ENCODE measurements at regions not wholly inside any gene's neighbourhood (a gene's known extent, or its start where the extent isn't known, plus 50 kb on each side); places are given as distances from the start of the nearest gene placed in this dataset.

DNA sequence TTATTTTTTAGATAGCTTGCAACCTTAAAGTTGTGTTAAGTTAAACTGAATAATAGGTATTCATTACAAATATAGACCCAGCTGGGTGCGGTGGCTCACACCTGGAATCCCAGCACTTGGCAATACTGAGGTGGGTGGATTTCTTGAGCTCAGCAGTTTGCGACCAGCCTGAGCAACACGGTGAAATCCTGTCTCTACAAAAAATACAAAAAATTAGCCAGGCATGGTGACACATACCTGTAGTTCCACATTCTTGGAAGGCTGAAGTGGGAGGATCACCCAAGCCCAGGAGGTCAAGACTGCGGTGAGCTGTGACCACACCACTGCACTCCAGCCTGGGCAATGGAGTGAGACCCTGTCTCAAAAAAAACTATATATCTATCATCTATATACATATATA is 386.5 kb downstream of the PCDH17 start:
- in situ Hi-C loops (cut with HindIII; ENCODE audit: low pct_unique_long_range_greater_than_20kb, low sequenced_read_pairs), result no loop called here
- DNase-seq (ENCODE audit: low read depth), result no peak

DNA sequence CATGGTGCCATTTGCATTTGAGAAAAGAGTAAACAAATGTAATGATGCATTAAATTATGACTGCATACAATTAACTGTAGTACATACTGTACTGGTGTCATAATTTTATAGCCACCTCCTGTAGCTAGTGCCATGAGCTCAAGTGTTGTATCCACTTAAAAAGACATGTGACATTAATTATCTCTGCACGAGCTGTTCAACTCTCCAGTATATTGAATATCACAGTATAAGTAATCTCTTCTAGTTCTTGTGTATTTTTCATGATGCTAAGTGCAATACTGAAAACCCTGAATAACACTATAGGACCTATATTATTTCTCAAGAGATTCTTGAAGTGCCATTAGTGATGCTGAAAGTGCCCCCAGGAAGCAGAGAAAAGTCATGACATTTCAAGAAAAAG is 387.3 kb downstream of the PCDH17 start:
- in situ Hi-C loops (cut with HindIII; ENCODE audit: low pct_unique_long_range_greater_than_20kb, low sequenced_read_pairs), result no loop called here
- DNase-seq (ENCODE audit: low read depth), result no peak

DNA sequence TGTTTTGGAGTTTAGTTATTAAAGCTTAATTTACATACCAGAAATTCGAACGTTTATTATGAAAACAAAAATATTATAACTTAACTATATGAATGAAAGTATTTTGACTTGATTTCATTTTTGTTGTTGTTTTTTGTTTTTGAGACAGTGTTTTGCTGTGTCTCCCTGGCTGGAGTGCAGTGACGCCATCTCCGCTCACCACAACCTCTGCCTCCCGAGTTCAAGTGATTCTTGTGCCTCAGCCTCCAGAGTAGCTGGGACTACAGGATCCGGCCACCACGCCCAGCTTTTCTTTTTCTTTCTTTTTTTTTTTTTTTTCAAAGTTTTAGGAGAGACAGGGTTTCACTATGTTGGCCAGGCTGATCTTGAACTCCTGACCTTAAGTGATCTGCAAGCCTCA is 392.6 kb downstream of the PCDH17 start:
- no peak for DNase-seq (ENCODE audit: low read depth)
- in situ Hi-C loops (cut with HindIII; ENCODE audit: low pct_unique_long_range_greater_than_20kb, low sequenced_read_pairs), result no loop called here

DNA sequence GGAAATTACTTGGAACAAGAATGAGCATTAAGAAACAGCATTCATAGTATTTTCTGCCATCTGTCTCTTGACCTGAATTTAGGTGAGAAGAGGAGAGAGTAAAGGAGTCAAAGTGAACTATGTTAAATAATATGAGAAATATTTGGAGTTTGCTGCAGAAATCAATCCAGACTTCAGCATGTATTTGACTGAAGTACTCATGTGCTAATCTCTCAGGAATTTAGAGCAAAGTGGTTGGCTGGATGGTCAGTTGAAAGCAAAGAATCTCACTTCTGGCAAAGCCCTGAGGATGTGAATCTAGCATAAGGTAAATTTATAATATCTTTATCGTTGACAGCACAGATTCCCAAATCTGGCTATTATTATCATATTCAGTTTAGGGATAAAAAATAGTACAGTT is 394.3 kb downstream of the PCDH17 start:
- no peak for DNase-seq (ENCODE audit: low read depth)
- in situ Hi-C loops (cut with HindIII; ENCODE audit: low pct_unique_long_range_greater_than_20kb, low sequenced_read_pairs), result no loop called here

DNA sequence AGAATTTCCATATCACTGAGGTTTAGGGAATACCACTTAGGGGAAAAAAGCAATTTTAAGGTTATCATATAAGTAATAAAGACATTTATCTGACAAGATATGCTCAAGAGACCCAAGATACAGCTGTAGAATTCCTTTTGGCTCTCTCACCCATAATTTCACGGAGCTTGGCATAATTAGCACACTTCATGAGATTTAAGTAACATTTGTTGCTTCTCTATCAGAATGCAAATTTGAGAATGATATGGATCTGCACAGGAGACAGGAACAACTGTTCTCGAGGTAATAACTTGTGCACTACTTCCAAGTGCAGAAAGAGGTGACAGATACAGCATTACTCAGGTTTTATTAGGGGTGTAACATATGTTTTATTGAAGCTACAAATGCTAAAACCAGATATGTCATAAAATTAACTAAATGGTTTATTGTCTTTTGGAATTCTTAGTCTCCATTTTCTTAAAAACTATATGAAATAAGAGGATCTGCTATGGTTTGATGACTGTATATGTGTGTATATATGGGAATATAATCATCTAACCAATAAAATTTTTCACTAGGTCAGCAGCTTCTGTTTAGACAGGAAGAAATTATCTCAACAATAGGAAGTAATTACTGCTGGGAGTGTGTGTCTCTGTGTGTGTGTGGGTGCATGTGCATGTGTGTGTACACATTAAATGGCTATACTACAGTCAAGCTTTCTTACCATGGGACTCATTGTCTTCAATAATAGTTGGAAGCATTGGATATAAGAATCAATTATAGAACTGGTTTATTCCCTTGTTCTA is 401.3 kb downstream of the PCDH17 start:
- in situ Hi-C loops (cut with HindIII; ENCODE audit: low pct_unique_long_range_greater_than_20kb, low sequenced_read_pairs), result no loop called here
- no peak for DNase-seq (ENCODE audit: low read depth)

DNA sequence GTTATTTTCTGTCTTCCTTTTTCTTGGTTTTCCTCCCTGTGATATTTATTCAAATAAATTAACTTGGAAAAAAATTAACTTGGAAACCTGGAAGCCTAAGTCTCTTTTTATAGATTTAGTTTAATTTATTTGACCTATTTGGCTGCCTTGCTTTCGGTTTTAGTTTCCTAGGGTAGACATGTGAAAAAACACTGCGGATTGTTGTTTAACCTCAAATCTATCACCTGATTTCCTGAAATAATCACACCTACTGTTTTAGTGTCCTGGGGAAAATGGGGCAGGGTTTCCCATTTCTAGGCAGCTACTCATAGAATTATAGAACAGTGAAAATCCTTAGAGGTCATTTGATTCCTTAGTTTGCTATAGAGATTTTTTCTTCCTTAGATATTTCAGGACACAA is 412.4 kb downstream of the PCDH17 start:
- in situ Hi-C loops (cut with HindIII; ENCODE audit: low pct_unique_long_range_greater_than_20kb, low sequenced_read_pairs), result no loop called here
- DNase-seq (ENCODE audit: low read depth), result no peak

DNA sequence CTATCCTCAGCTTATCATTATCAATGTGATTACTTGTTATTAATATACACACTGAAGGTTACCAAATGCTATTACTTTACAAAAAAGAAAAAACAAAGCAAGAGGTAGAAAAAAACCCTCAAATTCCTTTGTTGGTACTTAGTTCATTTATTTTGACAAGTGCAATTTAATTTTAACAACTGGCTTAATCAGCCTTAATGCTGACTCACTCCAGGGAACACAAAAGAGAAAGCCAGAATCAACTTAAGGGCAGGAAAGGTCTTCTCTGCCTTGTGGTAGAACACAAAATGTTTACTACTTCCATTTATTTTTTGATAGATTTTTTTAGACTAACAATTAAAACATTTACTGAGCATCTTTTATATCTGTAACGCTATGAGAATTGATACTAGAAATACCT is 417.1 kb downstream of the PCDH17 start:
- no peak for DNase-seq (ENCODE audit: low read depth)
- in situ Hi-C loops (cut with HindIII; ENCODE audit: low pct_unique_long_range_greater_than_20kb, low sequenced_read_pairs), result no loop called here

DNA sequence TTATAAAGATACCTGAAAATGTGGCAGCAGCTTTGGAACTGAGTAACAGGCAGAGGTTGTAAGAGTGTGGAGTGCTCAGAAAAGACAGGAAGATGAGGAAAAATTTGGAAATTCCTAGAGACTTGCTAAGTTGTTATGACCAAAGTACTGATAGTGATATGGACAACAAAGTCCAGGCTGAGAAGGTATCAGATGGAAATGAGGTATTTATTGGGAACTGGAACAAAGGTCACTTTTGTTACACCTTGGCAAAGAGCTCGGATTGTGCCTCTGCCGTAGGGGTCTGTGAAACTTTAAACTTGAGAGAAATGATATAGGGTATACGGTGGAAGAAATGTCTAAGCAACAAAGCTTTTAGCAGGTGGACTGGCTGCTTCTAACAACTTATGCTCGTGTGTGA is 419.9 kb downstream of the PCDH17 start:
- in situ Hi-C loops (cut with HindIII; ENCODE audit: low pct_unique_long_range_greater_than_20kb, low sequenced_read_pairs), result no loop called here
- DNase-seq (ENCODE audit: low read depth), result no peak

DNA sequence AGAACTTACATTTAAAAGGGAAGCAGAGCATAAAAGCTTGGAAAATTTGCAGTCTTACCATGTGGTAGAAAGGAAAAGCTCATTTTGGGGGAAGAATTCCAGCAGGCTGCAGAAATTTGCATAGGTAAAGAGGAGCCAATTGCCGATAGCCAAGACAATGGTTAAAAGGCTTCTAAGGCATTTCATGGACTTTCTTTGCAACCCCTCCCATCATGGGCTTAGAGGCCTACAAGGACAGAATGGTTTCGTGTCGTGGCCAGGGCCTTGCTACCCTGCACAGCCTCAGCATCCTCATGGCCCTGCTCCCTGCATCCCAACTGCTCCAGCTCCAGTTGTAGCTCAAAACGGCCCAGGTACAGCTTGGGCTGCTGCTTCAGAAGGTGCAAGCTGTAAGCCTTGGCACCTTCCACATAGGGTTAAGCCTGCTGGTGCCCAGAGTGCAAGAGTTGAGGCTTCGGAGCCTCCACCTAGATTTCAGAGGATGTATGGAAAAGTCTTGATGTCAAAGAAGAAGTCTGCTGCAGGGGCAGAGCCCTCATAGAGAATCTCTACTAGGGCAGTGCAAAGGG is 420.3 kb downstream of the PCDH17 start:
- no peak for DNase-seq (ENCODE audit: low read depth)
- in situ Hi-C loops (cut with HindIII; ENCODE audit: low pct_unique_long_range_greater_than_20kb, low sequenced_read_pairs), result no loop called here

DNA sequence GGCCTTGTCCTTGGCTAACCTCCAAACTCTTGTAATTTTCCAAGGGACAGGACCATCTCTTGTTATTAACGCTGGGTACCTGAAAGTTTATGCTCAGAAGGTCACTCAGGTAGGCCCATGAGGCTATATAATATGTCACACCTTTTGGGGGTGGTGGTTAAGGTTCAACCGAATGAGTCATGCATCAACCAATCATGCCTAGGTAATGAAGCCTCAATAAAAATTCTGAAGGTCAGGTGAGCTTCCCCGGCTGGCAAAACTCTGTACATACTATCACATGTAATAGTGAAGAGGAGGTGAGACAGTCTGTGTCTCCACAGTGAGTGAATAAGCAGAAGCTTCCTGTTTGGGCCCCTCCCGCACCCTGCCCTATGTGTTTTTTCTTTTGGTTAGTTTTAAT is 424.9 kb downstream of the PCDH17 start:
- in situ Hi-C loops (cut with HindIII; ENCODE audit: low pct_unique_long_range_greater_than_20kb, low sequenced_read_pairs), result no loop called here
- no peak for DNase-seq (ENCODE audit: low read depth)

DNA sequence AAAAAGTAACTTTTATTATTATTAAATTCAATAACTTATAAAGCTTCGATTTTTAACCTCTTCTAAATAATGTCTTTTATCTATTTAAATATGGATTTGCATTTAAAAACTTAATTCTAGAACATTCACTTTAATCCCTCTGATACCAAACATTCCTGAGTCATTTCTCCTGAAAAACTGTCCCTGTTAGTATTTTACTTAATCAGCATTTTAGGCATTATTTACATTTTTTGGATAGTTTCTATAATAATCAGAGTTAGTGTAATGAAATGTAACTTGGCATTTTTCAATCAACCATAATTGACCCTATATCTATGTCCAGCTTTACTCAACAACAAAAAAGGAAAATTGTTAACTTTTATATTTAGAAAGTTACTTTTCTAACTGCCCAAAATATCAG is 428.1 kb downstream of the PCDH17 start:
- in situ Hi-C loops (cut with HindIII; ENCODE audit: low pct_unique_long_range_greater_than_20kb, low sequenced_read_pairs), result no loop called here
- DNase-seq (ENCODE audit: low read depth), result no peak

DNA sequence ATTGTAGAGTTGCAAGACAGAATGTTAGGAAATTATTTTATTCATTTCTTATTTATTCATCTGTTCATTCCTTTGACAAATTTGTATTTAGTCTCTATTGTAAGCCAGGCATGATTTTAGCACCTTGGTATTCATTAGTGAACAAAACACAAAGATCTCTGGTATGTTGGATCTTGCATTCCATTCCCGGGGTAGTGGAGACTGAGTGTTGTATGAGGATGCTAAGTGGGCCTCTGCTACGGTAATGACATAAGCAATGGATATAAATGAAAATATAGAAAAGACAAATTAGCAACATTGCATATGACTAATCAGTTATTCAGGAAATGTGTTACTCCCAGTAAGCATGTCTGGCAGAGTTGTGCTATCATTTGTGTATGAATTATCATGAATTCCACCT is 449.3 kb downstream of the PCDH17 start:
- no peak for DNase-seq (ENCODE audit: low read depth)
- in situ Hi-C loops (cut with HindIII; ENCODE audit: low pct_unique_long_range_greater_than_20kb, low sequenced_read_pairs), result no loop called here

DNA sequence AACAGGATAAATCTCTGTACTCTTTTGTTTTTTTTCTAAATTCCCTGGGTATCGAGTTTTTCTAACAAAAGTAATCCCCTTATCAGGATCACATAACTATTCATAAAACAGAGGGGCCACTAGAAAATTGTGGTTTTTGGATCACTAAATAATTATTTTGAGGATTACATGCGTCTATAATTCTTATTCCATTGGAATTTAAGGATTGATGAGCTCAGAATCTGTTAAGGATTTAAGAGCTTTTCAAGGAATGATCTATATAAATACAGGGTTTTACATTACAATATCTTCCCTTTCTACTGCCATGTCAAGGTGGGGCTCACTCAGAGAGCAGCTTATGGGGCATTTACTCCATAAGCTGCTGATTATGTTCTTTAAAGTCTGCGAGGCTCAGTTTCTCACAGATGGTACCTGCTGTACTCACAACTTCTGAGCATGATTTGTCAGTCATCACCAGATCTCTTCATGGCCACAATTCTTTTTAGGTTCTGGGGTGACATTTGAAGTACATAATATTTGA is 449.8 kb downstream of the PCDH17 start:
- DNase-seq (ENCODE audit: low read depth), result no peak
- in situ Hi-C loops (cut with HindIII; ENCODE audit: low pct_unique_long_range_greater_than_20kb, low sequenced_read_pairs), result no loop called here

DNA sequence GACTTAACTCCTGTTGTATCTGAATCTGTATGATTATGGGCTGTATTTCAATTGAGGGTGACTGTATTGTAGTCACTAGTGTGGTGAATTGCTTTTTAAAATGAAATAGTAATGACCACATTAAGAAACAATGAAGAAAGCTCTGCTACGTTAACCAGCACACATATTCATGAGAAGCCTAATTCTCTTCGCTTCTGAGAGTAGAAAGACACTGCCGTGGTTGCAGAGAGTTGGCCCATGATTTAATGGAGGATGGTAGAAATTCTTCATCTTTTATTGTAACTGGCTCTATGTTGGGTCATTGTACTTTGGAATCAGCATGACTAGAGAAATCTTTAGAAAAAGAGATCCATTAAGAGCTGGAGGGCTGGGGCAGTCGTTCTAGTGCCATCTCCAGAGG is 451.5 kb downstream of the PCDH17 start:
- in situ Hi-C loops (cut with HindIII; ENCODE audit: low pct_unique_long_range_greater_than_20kb, low sequenced_read_pairs), result no loop called here
- DNase-seq (ENCODE audit: low read depth), result no peak

DNA sequence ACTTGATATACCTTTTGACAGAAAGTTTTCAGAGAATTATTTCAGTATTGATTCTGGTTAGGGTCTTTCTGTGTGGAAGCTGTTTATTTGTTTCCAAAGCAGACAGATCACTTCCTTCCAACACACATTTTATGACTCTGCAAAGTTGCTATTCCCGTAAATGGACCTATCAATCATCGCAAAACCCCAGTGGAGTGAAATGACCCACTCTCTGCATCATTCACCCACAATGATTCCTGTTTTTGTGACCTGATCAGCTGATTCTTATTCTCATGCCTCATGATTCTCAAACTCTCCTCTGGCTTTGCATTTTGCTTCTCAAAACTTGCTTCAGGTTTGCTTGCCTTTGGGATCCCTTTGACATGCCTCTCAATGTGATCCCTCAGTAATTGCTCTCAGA is 453.7 kb downstream of the PCDH17 start:
- no peak for DNase-seq (ENCODE audit: low read depth)
- in situ Hi-C loops (cut with HindIII; ENCODE audit: low pct_unique_long_range_greater_than_20kb, low sequenced_read_pairs), result no loop called here

DNA sequence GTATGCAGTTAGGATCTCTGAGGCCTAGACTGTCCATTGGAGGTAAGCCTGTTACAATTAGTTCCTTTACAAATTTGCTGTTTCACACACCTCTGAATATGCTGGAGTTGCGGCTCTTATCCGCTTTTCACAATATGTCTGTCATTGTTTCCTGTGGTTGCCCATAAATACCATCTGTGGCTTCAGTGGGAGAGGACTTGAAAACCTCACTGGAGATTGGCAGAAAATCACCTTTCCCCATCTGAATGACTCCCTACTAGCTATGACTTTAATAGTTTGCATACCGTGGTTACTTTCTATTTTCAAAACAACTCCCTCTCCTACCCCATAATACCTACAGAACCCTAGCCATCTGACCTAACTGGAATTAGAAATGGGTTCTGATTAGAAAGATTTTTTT is 454.3 kb downstream of the PCDH17 start:
- in situ Hi-C loops (cut with HindIII; ENCODE audit: low pct_unique_long_range_greater_than_20kb, low sequenced_read_pairs), result no loop called here
- DNase-seq (ENCODE audit: low read depth), result no peak

DNA sequence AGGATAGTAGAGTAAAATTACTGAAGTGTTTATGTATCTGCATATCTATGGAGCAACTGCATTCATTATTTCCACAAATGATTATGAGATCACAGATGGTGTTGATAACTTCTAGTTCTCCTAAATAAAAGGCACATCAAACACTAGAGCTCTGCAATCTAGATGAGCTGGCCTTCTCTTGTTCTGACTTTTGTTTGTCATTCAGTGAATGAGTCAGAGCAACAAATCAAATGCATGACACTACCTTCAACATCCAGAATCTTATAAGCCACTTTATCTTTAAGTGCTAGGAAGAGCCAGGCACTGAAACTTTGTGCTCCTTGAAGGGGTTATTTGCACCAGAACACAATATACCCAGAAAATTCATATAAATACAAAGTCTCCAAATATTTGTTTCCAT is 456.0 kb downstream of the PCDH17 start:
- in situ Hi-C loops (cut with HindIII; ENCODE audit: low pct_unique_long_range_greater_than_20kb, low sequenced_read_pairs), result no loop called here
- DNase-seq (ENCODE audit: low read depth), result no peak

DNA sequence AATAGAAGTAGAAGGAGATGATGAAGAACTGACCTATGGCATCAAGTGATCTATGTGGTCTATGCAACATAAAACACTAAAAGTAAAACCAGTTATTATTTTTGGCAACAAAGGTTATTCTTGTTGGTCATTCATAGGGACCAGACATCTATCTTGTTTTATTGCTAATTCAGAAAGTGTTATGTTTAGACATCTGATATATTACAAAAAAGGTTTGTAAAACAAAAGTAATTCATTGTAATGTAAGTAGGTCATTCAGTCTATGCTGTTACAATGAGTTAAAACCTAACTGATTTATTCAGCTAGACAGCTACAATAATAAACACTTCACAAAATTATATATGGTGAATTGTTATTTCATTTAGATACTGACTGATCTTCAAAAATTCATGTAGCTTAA is 461.9 kb downstream of the PCDH17 start:
- in situ Hi-C loops (cut with HindIII; ENCODE audit: low pct_unique_long_range_greater_than_20kb, low sequenced_read_pairs), result no loop called here
- no peak for DNase-seq (ENCODE audit: low read depth)

DNA sequence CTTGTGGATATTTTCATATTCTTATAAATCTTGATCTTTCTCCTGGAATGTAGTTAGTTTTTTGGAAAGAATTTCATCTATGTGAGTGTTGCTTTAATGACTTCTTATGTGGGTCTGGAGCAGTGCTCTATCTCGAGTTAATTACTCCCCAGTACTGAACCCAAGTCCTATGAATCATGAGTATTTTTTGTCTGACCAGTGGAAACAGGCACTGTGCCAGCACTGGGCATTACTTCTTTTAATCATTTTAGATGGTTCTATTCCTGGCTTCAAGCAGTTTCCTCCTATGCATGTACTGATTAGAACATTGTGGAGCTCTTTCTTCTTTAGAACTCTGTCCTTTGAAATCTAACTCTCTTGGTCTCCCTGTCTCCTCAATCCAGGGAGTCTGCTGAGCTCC is 466.3 kb downstream of the PCDH17 start:
- in situ Hi-C loops (cut with HindIII; ENCODE audit: low pct_unique_long_range_greater_than_20kb, low sequenced_read_pairs), result no loop called here
- DNase-seq (ENCODE audit: low read depth), result no peak

DNA sequence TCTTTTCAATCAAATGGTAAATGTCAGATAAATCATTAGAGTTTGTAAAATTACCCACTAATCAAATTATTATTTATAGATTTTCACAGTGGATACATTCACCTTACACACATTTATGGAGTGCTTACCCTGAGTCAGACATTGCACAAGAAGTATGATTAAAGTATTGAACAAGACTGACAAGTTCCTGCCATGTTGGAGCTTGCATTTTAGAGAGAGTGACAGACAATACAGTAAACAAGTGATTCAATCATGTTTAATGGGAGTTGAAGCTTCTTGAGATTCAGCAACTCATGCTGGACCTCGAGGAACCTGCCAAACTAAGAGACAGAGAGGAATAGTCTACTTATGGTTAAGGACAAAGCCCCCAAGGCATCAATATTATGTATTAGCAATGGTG is 487.8 kb downstream of the PCDH17 start:
- in situ Hi-C loops (cut with HindIII; ENCODE audit: low pct_unique_long_range_greater_than_20kb, low sequenced_read_pairs), result no loop called here
- no peak for DNase-seq (ENCODE audit: low read depth)

Measured in Caki2 (cell line).